WTC11 (cell line): ENCODE measurements at regions not wholly inside any gene's neighbourhood (a gene's known extent, or its start where the extent isn't known, plus 50 kb on each side); places are given as distances from the start of the nearest gene placed in this dataset.

Experiments
- ATAC-seq: fragments of 200-7000 bp; cut with Tn5 transposase; 2 replicates; pipeline ENCODE4 v1.10.0; 2021; ENCODE audit warnings: mild to moderate bottlenecking, moderate library complexity
- CTCF ChIA-PET: fragments of 300-600 bp; sonication (Branson Sonifier 250); formaldehyde crosslinking; loops from one replicate; lab custom pipeline; 2021; ENCODE audit warnings: antibody characterized with exemption; lab: Charles Lee
- POLR2A ChIA-PET: fragments of 350-600 bp; sonication (Branson Sonifier 250); formaldehyde crosslinking; loops from one replicate; lab custom pipeline; 2021; ENCODE audit warnings: antibody characterized with exemption; lab: Charles Lee
- DNase-seq: peaks from one replicate; pipeline ENCODE4 v3.0.0; 2021; ENCODE audit warnings: low spot score
- H3K27ac Mint-ChIP-seq: 2 replicates; pipeline ENCODE4 v1.8.0; 2021; ENCODE audit warnings: mixed read lengths
- H3K27me3 Mint-ChIP-seq: 2 replicates; pipeline ENCODE4 v1.8.0; 2021; ENCODE audit warnings: low read depth, mild to moderate bottlenecking, moderate library complexity, mixed read lengths
- H3K36me3 Mint-ChIP-seq: 2 replicates; pipeline ENCODE4 v1.8.0; 2021; ENCODE audit warnings: mixed read lengths
- H3K4me1 Mint-ChIP-seq: 2 replicates; pipeline ENCODE4 v1.8.0; 2022; ENCODE audit warnings: mixed read lengths
- H3K4me3 Mint-ChIP-seq: 2 replicates; pipeline ENCODE4 v1.8.0; 2021; ENCODE audit warnings: mild to moderate bottlenecking, moderate library complexity, mixed read lengths
- H3K9me3 Mint-ChIP-seq: 2 replicates; pipeline ENCODE4 v1.8.0; 2021; ENCODE audit warnings: mixed read lengths
- ARID4B ChIP-seq: sonication (generic); formaldehyde crosslinking; IDR thresholded peaks from 2 replicates; pipeline ENCODE4 v1.8.0; 2023; ENCODE audit warnings: missing genetic modification reagents, mild to moderate bottlenecking, borderline replicate concordance
- ATF6 ChIP-seq: sonication (generic); formaldehyde crosslinking; IDR thresholded peaks from 2 replicates; pipeline ENCODE4 v1.8.1; 2023; ENCODE audit warnings: mild to moderate bottlenecking, missing genetic modification reagents
- E2F1 ChIP-seq: sonication (generic); formaldehyde crosslinking; IDR thresholded peaks from 2 replicates; pipeline ENCODE4 v1.8.0; 2022; ENCODE audit warnings: mild to moderate bottlenecking, missing genetic modification reagents
- FOXP4 ChIP-seq: sonication (generic); formaldehyde crosslinking; IDR thresholded peaks from 2 replicates; pipeline ENCODE4 v1.8.0; 2022; ENCODE audit warnings: mild to moderate bottlenecking, missing genetic modification reagents
- GTF2I ChIP-seq: fragments of 250-450 bp; sonication (Bioruptor Pico); conservative IDR thresholded peaks from 2 replicates; pipeline ENCODE4 v1.4.0; 2021; ENCODE audit warnings: mild to moderate bottlenecking
- JAZF1 ChIP-seq: fragments of 250-450 bp; sonication (Bioruptor Pico); IDR thresholded peaks from 2 replicates; pipeline ENCODE4 v1.9.0; 2021; ENCODE audit warnings: moderate library complexity, mild to moderate bottlenecking, inconsistent platforms
- MYBL2 ChIP-seq: sonication (generic); formaldehyde crosslinking; IDR thresholded peaks from 2 replicates; pipeline ENCODE4 v1.8.1; 2023; ENCODE audit warnings: mild to moderate bottlenecking, moderate library complexity, missing genetic modification reagents
- NR2C2 ChIP-seq: sonication (generic); formaldehyde crosslinking; IDR thresholded peaks from 2 replicates; pipeline ENCODE4 v1.8.0; 2022; ENCODE audit warnings: mild to moderate bottlenecking, missing genetic modification reagents
- PRRX2 ChIP-seq: fragments of 250-450 bp; sonication (Bioruptor Pico); IDR thresholded peaks from 2 replicates; pipeline ENCODE4 v1.8.0; 2021; ENCODE audit warnings: mild to moderate bottlenecking
- SMAD3 ChIP-seq: sonication (generic); formaldehyde crosslinking; IDR thresholded peaks from 2 replicates; pipeline ENCODE4 v1.8.0; 2022; ENCODE audit warnings: missing genetic modification reagents, mild to moderate bottlenecking, borderline replicate concordance
- SOX15 ChIP-seq: fragments of 250-450 bp; sonication (Bioruptor Pico); IDR thresholded peaks from 2 replicates; pipeline ENCODE4 v1.9.0; 2021; ENCODE audit warnings: mild to moderate bottlenecking
- ZNF232 ChIP-seq: sonication (generic); formaldehyde crosslinking; IDR thresholded peaks from 2 replicates; pipeline ENCODE4 v1.8.0; 2022; ENCODE audit warnings: mild to moderate bottlenecking, missing genetic modification reagents
- TF ChIP-seq, protein P1 (sequence below): fragments of 250-450 bp; sonication (Bioruptor Pico); IDR thresholded peaks from 2 replicates; pipeline ENCODE4 v1.9.0; 2021; ENCODE audit warnings: mild to moderate bottlenecking
- TF ChIP-seq, protein P2 (sequence below): fragments of 200-600 bp; IDR thresholded peaks from 2 replicates; pipeline ENCODE4 v1.8.0; 2022; ENCODE audit warnings: antibody characterized with exemption
- TF ChIP-seq, protein P3 (sequence below): sonication (generic); formaldehyde crosslinking; IDR thresholded peaks from 2 replicates; pipeline ENCODE4 v1.8.1; 2022; ENCODE audit warnings: mild to moderate bottlenecking, moderate library complexity, missing genetic modification reagents
- TF ChIP-seq, protein P4 (sequence below): sonication (generic); formaldehyde crosslinking; IDR thresholded peaks from 2 replicates; pipeline ENCODE4 v1.8.1; 2023; ENCODE audit warnings: mild to moderate bottlenecking, missing genetic modification reagents, moderate library complexity

GRCh38 chr10:121054874-121055273 is 203.7 kb downstream of the WDR11 start (continued):
- TF ChIP-seq SOX15 (no peak), FOXP4 (no peak), NR2C2 (CRISPR knock-in tag) (no peak)

DNA sequence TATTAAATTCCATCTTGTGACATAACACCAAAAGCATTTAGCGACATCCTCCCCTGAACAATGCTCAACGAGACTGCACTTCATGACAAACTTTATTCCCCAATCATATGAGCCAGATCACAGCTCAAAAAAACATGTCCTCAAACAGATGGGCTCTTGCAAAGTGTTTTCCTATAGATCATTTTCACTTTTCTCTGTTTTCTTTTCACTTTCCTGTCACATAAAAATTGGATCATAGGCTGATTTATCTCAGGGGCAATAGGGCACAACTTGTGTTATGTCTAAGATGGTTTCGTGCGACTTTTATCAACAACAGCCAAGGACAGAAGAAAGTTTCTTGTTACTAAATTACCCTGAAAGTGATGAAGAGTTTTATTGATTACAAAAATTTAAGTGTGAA is 206.1 kb downstream of the WDR11 start:
- DNase-seq = no peak
- TF ChIP-seq E2F1 (CRISPR knock-in tag) = no peak
- TF ChIP-seq SMAD3 (CRISPR knock-in tag) = no peak
- no peak for TF ChIP-seq PRRX2
- TF ChIP-seq, protein P1, sequence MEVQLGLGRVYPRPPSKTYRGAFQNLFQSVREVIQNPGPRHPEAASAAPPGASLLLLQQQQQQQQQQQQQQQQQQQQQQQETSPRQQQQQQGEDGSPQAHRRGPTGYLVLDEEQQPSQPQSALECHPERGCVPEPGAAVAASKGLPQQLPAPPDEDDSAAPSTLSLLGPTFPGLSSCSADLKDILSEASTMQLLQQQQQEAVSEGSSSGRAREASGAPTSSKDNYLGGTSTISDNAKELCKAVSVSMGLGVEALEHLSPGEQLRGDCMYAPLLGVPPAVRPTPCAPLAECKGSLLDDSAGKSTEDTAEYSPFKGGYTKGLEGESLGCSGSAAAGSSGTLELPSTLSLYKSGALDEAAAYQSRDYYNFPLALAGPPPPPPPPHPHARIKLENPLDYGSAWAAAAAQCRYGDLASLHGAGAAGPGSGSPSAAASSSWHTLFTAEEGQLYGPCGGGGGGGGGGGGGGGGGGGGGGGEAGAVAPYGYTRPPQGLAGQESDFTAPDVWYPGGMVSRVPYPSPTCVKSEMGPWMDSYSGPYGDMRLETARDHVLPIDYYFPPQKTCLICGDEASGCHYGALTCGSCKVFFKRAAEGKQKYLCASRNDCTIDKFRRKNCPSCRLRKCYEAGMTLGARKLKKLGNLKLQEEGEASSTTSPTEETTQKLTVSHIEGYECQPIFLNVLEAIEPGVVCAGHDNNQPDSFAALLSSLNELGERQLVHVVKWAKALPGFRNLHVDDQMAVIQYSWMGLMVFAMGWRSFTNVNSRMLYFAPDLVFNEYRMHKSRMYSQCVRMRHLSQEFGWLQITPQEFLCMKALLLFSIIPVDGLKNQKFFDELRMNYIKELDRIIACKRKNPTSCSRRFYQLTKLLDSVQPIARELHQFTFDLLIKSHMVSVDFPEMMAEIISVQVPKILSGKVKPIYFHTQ (CRISPR knock-in tag) = no peak
- no peak for TF ChIP-seq MYBL2 (CRISPR knock-in tag)
- TF ChIP-seq, all 79 proteins: peak for 0
- CTCF ChIA-PET = no interaction called here
- POLR2A ChIA-PET = interaction anchor here (0.7 kb wide), 1 partner anchor 9 kb away, joined by 3 read pairs; no protein-coding TSS in a partner anchor
- no peak for ATAC-seq
- no peaks in the 10 kb centered on the region for H3K27me3 Mint-ChIP-seq
- H3K27ac Mint-ChIP-seq = no peak overlapping the region
- no peak overlapping the region for H3K4me3 Mint-ChIP-seq
- H3K9me3 Mint-ChIP-seq = peaks cover 6% of the 10 kb centered on the region; the same call in 1 of the 2 replicates
- H3K36me3 Mint-ChIP-seq = no peaks in the 10 kb centered on the region
- no peaks in the 10 kb centered on the region for H3K4me1 Mint-ChIP-seq

GRCh38 chr10:121058082-121058481 is 206.9 kb downstream of the WDR11 start:
- ChIA-PET CTCF (interaction anchor here (0.9 kb wide), 1 partner anchor 12 kb away, joined by 4 read pairs; no protein-coding TSS in a partner anchor), POLR2A (no interaction called here)
- ATAC-seq = no peak
- peaks cover 6% of the 10 kb centered on the region; the same call in 1 of the 2 replicates for H3K9me3 Mint-ChIP-seq
- no peak for DNase-seq
- no peak overlapping the region for H3K4me3 Mint-ChIP-seq
- H3K36me3 Mint-ChIP-seq = no peaks in the 10 kb centered on the region
- no peak overlapping the region for H3K27ac Mint-ChIP-seq
- no peaks in the 10 kb centered on the region for H3K27me3 Mint-ChIP-seq
- no peaks in the 10 kb centered on the region for H3K4me1 Mint-ChIP-seq
- TF ChIP-seq ARID4B (CRISPR knock-in tag) (no peak), ATF6 (no peak), JAZF1 (CRISPR knock-in tag) (no peak), ZNF232 (CRISPR knock-in tag) (no peak), GTF2I (CRISPR knock-in tag) (no peak)
- TF ChIP-seq, protein P2, sequence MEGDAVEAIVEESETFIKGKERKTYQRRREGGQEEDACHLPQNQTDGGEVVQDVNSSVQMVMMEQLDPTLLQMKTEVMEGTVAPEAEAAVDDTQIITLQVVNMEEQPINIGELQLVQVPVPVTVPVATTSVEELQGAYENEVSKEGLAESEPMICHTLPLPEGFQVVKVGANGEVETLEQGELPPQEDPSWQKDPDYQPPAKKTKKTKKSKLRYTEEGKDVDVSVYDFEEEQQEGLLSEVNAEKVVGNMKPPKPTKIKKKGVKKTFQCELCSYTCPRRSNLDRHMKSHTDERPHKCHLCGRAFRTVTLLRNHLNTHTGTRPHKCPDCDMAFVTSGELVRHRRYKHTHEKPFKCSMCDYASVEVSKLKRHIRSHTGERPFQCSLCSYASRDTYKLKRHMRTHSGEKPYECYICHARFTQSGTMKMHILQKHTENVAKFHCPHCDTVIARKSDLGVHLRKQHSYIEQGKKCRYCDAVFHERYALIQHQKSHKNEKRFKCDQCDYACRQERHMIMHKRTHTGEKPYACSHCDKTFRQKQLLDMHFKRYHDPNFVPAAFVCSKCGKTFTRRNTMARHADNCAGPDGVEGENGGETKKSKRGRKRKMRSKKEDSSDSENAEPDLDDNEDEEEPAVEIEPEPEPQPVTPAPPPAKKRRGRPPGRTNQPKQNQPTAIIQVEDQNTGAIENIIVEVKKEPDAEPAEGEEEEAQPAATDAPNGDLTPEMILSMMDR = no peak
- TF ChIP-seq, protein P3, sequence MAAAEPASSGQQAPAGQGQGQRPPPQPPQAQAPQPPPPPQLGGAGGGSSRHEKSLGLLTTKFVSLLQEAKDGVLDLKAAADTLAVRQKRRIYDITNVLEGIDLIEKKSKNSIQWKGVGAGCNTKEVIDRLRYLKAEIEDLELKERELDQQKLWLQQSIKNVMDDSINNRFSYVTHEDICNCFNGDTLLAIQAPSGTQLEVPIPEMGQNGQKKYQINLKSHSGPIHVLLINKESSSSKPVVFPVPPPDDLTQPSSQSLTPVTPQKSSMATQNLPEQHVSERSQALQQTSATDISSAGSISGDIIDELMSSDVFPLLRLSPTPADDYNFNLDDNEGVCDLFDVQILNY = no peak
- TF ChIP-seq, protein P4, sequence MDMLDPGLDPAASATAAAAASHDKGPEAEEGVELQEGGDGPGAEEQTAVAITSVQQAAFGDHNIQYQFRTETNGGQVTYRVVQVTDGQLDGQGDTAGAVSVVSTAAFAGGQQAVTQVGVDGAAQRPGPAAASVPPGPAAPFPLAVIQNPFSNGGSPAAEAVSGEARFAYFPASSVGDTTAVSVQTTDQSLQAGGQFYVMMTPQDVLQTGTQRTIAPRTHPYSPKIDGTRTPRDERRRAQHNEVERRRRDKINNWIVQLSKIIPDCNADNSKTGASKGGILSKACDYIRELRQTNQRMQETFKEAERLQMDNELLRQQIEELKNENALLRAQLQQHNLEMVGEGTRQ (CRISPR knock-in tag) = no peak
